Peyer's patch (tissue), 4 donors: ENCODE measurements at regions not wholly inside any gene's neighbourhood (a gene's known extent, or its start where the extent isn't known, plus 50 kb on each side); places are given as distances from the start of the nearest gene placed in this dataset.

Source experiments
- CTCF ChIP-seq, 6 experiments: fragments of 450-650 bp in 4 of 6; fragments of 200-600 bp in 2 of 6; sonication (generic) in 1 of 6; IDR thresholded peaks; one replicate each; pipeline ENCODE4 v1.5.1; 2017 to 2019; ENCODE audit warnings: antibody characterized with exemption in 6 of 6, mild to moderate bottlenecking in 3 of 6, moderate library complexity in 1 of 6
- POLR2A ChIP-seq, 2 donors: fragments of 450-650 bp; IDR thresholded peaks; one replicate each; pipeline ENCODE4 v1.5.1; 2017; ENCODE audit warnings: antibody characterized with exemption in 2 of 2, mild to moderate bottlenecking in 2 of 2, moderate library complexity in 2 of 2

- TF ChIP-seq CTCF (IDR thresholded peaks at IDR 0.05) = no peak
- TF ChIP-seq POLR2A (IDR thresholded peaks at IDR 0.05) = no peak
Measured at GRCh38 chr3:98709441-98709840, 53.7 kb upstream of the ST3GAL6 start.
